ENCODE measurements at regions not wholly inside any gene's neighbourhood (a gene's known extent, or its start where the extent isn't known, plus 50 kb on each side); places are given as distances from the start of the nearest gene placed in this dataset.

DNA sequence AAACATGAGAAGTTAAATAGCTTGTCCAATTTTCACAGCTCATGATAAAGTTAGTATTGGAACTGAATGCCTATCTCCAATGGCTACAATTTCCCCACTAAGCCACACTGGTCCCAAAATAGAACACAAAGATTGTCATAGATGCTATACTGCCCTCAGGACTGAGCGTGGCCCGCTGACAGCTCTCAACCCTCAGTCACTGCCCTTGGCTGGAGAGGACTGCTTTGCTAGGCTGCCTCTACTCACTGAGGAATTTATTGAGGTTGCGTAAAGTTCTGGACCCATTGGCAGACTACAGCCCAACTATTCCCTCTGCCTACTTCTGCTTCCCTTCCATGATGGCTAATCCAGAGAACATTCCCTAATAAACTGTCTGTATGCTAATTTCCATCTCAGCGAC lies 165.5 kb upstream of the BET1 start:
- TF ChIP-seq BRF1 (IDR thresholded peaks at IDR 0.05; ENCODE audit: borderline replicate concordance, extremely low read depth, insufficient read length): no peak
- TF ChIP-seq MAX (CRISPR knock-in tag; IDR thresholded peaks at IDR 0.05): no peak
- no peak for TF ChIP-seq FOXA1 (IDR thresholded peaks at IDR 0.05; ENCODE audit: borderline replicate concordance)
- no peak for TF ChIP-seq KDM5B (IDR thresholded peaks at IDR 0.05; ENCODE audit: insufficient replicate concordance, low read depth, low read length)
- TF ChIP-seq EZH2 (IDR thresholded peaks at IDR 0.05; ENCODE audit: borderline replicate concordance, low read depth, low read length): no peak
- TF ChIP-seq, protein P1, sequence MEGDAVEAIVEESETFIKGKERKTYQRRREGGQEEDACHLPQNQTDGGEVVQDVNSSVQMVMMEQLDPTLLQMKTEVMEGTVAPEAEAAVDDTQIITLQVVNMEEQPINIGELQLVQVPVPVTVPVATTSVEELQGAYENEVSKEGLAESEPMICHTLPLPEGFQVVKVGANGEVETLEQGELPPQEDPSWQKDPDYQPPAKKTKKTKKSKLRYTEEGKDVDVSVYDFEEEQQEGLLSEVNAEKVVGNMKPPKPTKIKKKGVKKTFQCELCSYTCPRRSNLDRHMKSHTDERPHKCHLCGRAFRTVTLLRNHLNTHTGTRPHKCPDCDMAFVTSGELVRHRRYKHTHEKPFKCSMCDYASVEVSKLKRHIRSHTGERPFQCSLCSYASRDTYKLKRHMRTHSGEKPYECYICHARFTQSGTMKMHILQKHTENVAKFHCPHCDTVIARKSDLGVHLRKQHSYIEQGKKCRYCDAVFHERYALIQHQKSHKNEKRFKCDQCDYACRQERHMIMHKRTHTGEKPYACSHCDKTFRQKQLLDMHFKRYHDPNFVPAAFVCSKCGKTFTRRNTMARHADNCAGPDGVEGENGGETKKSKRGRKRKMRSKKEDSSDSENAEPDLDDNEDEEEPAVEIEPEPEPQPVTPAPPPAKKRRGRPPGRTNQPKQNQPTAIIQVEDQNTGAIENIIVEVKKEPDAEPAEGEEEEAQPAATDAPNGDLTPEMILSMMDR (IDR thresholded peaks at IDR 0.05 in 2 of 3, conservative IDR thresholded peaks at IDR 0.05 in 1 of 3; ENCODE audit: insufficient read depth in 2 of 3, low read depth in 1 of 3, low read length in 3 of 3): no peak
- TF ChIP-seq, protein P2, sequence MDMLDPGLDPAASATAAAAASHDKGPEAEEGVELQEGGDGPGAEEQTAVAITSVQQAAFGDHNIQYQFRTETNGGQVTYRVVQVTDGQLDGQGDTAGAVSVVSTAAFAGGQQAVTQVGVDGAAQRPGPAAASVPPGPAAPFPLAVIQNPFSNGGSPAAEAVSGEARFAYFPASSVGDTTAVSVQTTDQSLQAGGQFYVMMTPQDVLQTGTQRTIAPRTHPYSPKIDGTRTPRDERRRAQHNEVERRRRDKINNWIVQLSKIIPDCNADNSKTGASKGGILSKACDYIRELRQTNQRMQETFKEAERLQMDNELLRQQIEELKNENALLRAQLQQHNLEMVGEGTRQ (CRISPR knock-in tag; IDR thresholded peaks at IDR 0.05): no peak
- TF ChIP-seq HNRNPLL (IDR thresholded peaks at IDR 0.05; ENCODE audit: low read depth, low read length, poor library complexity, severe bottlenecking): no peak
- TF ChIP-seq TCF7L2 (IDR thresholded peaks at IDR 0.05; ENCODE audit: low read depth, low read length): no peak
- TF ChIP-seq ZKSCAN1 (IDR thresholded peaks at IDR 0.05; ENCODE audit: low read depth, low read length): no peak
- TF ChIP-seq IRF2 (CRISPR knock-in tag; IDR thresholded peaks at IDR 0.05): no peak
- no peak for TF ChIP-seq YY1 (IDR thresholded peaks at IDR 0.05; ENCODE audit: borderline replicate concordance in 1 of 3, control insufficient read depth in 1 of 3, extremely low read depth in 1 of 3, insufficient read depth in 3 of 3, insufficient read length in 1 of 3, insufficient replicate concordance in 2 of 3, low read depth in 1 of 3, low read length in 2 of 3)
